Spleen (tissue), 11 donors: ENCODE measurements at regions not wholly inside any gene's neighbourhood (a gene's known extent, or its start where the extent isn't known, plus 50 kb on each side); places are given as distances from the start of the nearest gene placed in this dataset.

Experiments used
- DNase-seq: peaks from one replicate; pipeline ENCODE4 v3.0.0-alpha.2; 2020
- H3K27ac ChIP-seq, 8 donors: fragments of 200-600 bp; sonication (generic) in 7 of 8; 1 replicate in 4 of 8; 2 replicates in 4 of 8; pipeline versions ENCODE4 v1.5.0 to v1.8.0; 2016 to 2021; ENCODE audit warnings: inconsistent platforms in 4 of 8, mild to moderate bottlenecking in 4 of 8, moderate library complexity in 1 of 8
- H3K27me3 ChIP-seq, 7 donors: fragments of 200-600 bp; sonication (generic) in 6 of 7; replicated peaks in 1 of 7; 1 replicate in 4 of 7; 2 replicates in 3 of 7; pipeline versions ENCODE4 v1.5.0 to v1.8.0; 2016 to 2021; ENCODE audit warnings: inconsistent platforms in 3 of 7, mild to moderate bottlenecking in 1 of 7
- H3K36me3 ChIP-seq, 6 donors: fragments of 200-600 bp; sonication (generic) in 5 of 6; 1 replicate in 4 of 6; 2 replicates in 2 of 6; pipeline versions ENCODE4 v1.5.0 to v1.8.0; 2016 to 2021; ENCODE audit warnings: inconsistent platforms in 2 of 6
- H3K4me1 ChIP-seq, 6 donors: fragments of 200-600 bp; sonication (generic) in 5 of 6; 1 replicate in 3 of 6; 2 replicates in 3 of 6; pipeline versions ENCODE4 v1.5.0 to v1.8.0; 2016 to 2021; ENCODE audit warnings: inconsistent platforms in 3 of 6
- H3K4me3 ChIP-seq, 8 donors: fragments of 200-600 bp; sonication (generic) in 7 of 8; 1 replicate in 4 of 8; 2 replicates in 4 of 8; pipeline versions ENCODE4 v1.5.0 to v1.8.0; 2016 to 2021; ENCODE audit warnings: inconsistent platforms in 4 of 8, mild to moderate bottlenecking in 4 of 8, moderate library complexity in 2 of 8
- H3K9me3 ChIP-seq, 8 donors: fragments of 200-600 bp; sonication (generic) in 7 of 8; 1 replicate in 4 of 8; 2 replicates in 4 of 8; pipeline versions ENCODE4 v1.5.0 to v1.8.0; 2016 to 2021; ENCODE audit warnings: inconsistent platforms in 4 of 8
- CTCF ChIP-seq, 11 experiments: fragments of 200-600 bp in 7 of 11; fragments of 450-650 bp in 4 of 11; sonication (generic) in 4 of 11; IDR thresholded peaks in 8 of 11; conservative IDR thresholded peaks in 3 of 11; 1 replicate in 7 of 11; 2 replicates in 4 of 11; pipeline versions ENCODE4 v1.4.0 to v1.8.0; 2016 to 2021; ENCODE audit warnings: antibody characterized with exemption in 11 of 11, inconsistent platforms in 4 of 11, mild to moderate bottlenecking in 1 of 11
- POLR2A ChIP-seq, 3 donors: fragments of 450-650 bp; IDR thresholded peaks; one replicate each; pipeline ENCODE4 v1.5.1; 2017; ENCODE audit warnings: antibody characterized with exemption in 3 of 3, mild to moderate bottlenecking in 1 of 3
- POLR2AphosphoS5 ChIP-seq, 3 donors: sonication (generic); formaldehyde crosslinking; IDR thresholded peaks; one replicate each; pipeline ENCODE4 v1.5.1; 2017; ENCODE audit warnings: antibody characterized with exemption in 3 of 3
- WGBS, 5 donors: extraction: QIAGEN DNeasy Blood & Tissue Kit in 3 of 5; methylation state at CpG; one replicate each; pipeline versions ENCODE4 v1.1.5 to v1.1.7; 2013 to 2018; 5-methylcytosine and 5-hydroxymethylcytosine counted together
- intact Hi-C: fragments of 100-400 bp; cut with DNase I; formaldehyde crosslinking; loops from one replicate; pipeline ENCODE4 v1.15.0; 2023; ENCODE audit warnings: low total_unique reads
- donor health status: healthy with polysubstance abuse.
- donor health status: DM: no; HTN: no; CAD: no; lungs with moderate emphysema.
- donor health status: DM: no; HTN: no; CAD: no.
- donor health status: Bipolar disorder and iron deficiency.
- donor health status: healthy.
- donor health status: DM: no; HTN: no; CAD: no.
- donor health status: DM: yes; HTN: yes; CAD: no.

GRCh38 chr1:217024911-217025310, 301.7 kb upstream of the ESRRG start:
- Histone ChIP-seq H3K9me3 (no peaks in the 10 kb centered on the region), H3K27me3 (no peaks in the 10 kb centered on the region), H3K27ac (no peak overlapping the region), H3K4me3 (no peak overlapping the region), H3K36me3 (no peaks in the 10 kb centered on the region), H3K4me1 (peaks cover 0 to 4% (median 0%) of the 10 kb centered on the region in 6 donors)
- intact Hi-C loops, result no loop called here
- TF ChIP-seq CTCF (IDR thresholded peaks at IDR 0.05 in 8 of 11, conservative IDR thresholded peaks at IDR 0.05 in 3 of 11), result no peak
- no peak for TF ChIP-seq POLR2AphosphoS5 (IDR thresholded peaks at IDR 0.05)
- TF ChIP-seq POLR2A (IDR thresholded peaks at IDR 0.05), result no peak
- 72 to 88% (median 79%) methylated on average over 4 of the region's 4 CpGs for WGBS, 5 donors
- no peak for DNase-seq

GRCh38 chr1:217021956-217022355, 298.7 kb upstream of the ESRRG start:
- intact Hi-C loops, result no loop called here
- H3K4me1 ChIP-seq, result no peaks in the 10 kb centered on the region
- H3K4me3 ChIP-seq, result no peak overlapping the region
- H3K27me3 ChIP-seq, result no peaks in the 10 kb centered on the region
- no peaks in the 10 kb centered on the region for H3K36me3 ChIP-seq
- TF ChIP-seq CTCF (IDR thresholded peaks at IDR 0.05 in 8 of 11, conservative IDR thresholded peaks at IDR 0.05 in 3 of 11) (no peak), POLR2A (IDR thresholded peaks at IDR 0.05) (no peak), POLR2AphosphoS5 (IDR thresholded peaks at IDR 0.05) (no peak)
- no peak for DNase-seq
- no peak overlapping the region for H3K27ac ChIP-seq
- H3K9me3 ChIP-seq, result no peaks in the 10 kb centered on the region
- 62 to 82% (median 74%) methylated on average over 2 of the region's 2 CpGs for WGBS, 5 donors

- Histone ChIP-seq H3K4me3 (no peak overlapping the region), H3K27ac (no peak overlapping the region), H3K27me3 (no peaks in the 10 kb centered on the region), H3K9me3 (no peaks in the 10 kb centered on the region), H3K4me1 (no peaks in the 10 kb centered on the region), H3K36me3 (no peaks in the 10 kb centered on the region)
- TF ChIP-seq CTCF (IDR thresholded peaks at IDR 0.05 in 8 of 11, conservative IDR thresholded peaks at IDR 0.05 in 3 of 11) (no peak), POLR2AphosphoS5 (IDR thresholded peaks at IDR 0.05) (no peak), POLR2A (IDR thresholded peaks at IDR 0.05) (no peak)
- DNase-seq, result no peak
- 42 to 60% (median 45%) methylated on average over 2 of the region's 2 CpGs for WGBS, 5 donors
- intact Hi-C loops, result no loop called here
These were observed 298.2 kb upstream of the ESRRG start for GRCh38 chr1:217021400-217021799.

- H3K4me1 ChIP-seq, result no peaks in the 10 kb centered on the region
- H3K4me3 ChIP-seq, result no peak overlapping the region
- H3K27ac ChIP-seq, result no peak overlapping the region
- no peaks in the 10 kb centered on the region for H3K27me3 ChIP-seq
- DNase-seq, result no peak
- no peak for TF ChIP-seq POLR2A (IDR thresholded peaks at IDR 0.05)
- intact Hi-C loops, result no loop called here
- no peaks in the 10 kb centered on the region for H3K9me3 ChIP-seq
- 54 to 76% (median 65%) methylated on average over 2 of the region's 2 CpGs for WGBS, 5 donors
- H3K36me3 ChIP-seq, result no peaks in the 10 kb centered on the region
These were observed 296.2 kb upstream of the ESRRG start for GRCh38 chr1:217019475-217019874.

GRCh38 chr1:217018648-217019047, 295.4 kb upstream of the ESRRG start:
- no peak for TF ChIP-seq CTCF (IDR thresholded peaks at IDR 0.05 in 8 of 11, conservative IDR thresholded peaks at IDR 0.05 in 3 of 11)
- no peak for TF ChIP-seq POLR2A (IDR thresholded peaks at IDR 0.05)
- no peak for TF ChIP-seq POLR2AphosphoS5 (IDR thresholded peaks at IDR 0.05)
- Histone ChIP-seq H3K36me3 (no peaks in the 10 kb centered on the region), H3K27me3 (no peaks in the 10 kb centered on the region), H3K4me3 (no peak overlapping the region), H3K4me1 (no peaks in the 10 kb centered on the region), H3K9me3 (no peaks in the 10 kb centered on the region), H3K27ac (no peak overlapping the region)
- DNase-seq, result no peak
- intact Hi-C loops, result no loop called here
- 79 to 91% (median 85%) methylated on average over 3 of the region's 3 CpGs for WGBS, 5 donors
